Esophagus muscularis mucosa (tissue), 2 donors: ENCODE measurements at regions not wholly inside any gene's neighbourhood (a gene's known extent, or its start where the extent isn't known, plus 50 kb on each side); places are given as distances from the start of the nearest gene placed in this dataset.

ENCODE experiments used
- POLR2A ChIP-seq: fragments of 450-650 bp; IDR thresholded peaks from one replicate; pipeline ENCODE4 v1.6.1; 2017; ENCODE audit warnings: antibody characterized with exemption, moderate library complexity, mild to moderate bottlenecking, low read depth
- POLR2AphosphoS5 ChIP-seq, 2 donors: sonication (generic); formaldehyde crosslinking; IDR thresholded peaks; one replicate each; pipeline ENCODE4 v1.6.1; 2017; ENCODE audit warnings: antibody characterized with exemption in 2 of 2

GRCh38 chr4:136441629-136442282 is 1090.5 kb downstream of the PCDH18 start:
- TF ChIP-seq POLR2A = no peak
- TF ChIP-seq POLR2AphosphoS5 (IDR thresholded peaks at IDR 0.05) = no peak
